NB4 (cell line): ENCODE measurements at regions not wholly inside any gene's neighbourhood (a gene's known extent, or its start where the extent isn't known, plus 50 kb on each side); places are given as distances from the start of the nearest gene placed in this dataset.

ENCODE experiments used
- MAX ChIP-seq: IDR thresholded peaks from 2 replicates; pipeline ENCODE4 v1.6.1; 2011; ENCODE audit warnings: low read depth, low read length
- MYC ChIP-seq: IDR thresholded peaks from 2 replicates; pipeline ENCODE4 v1.6.1; 2011; ENCODE audit warnings: low read depth, low read length
- POLR2A ChIP-seq: IDR thresholded peaks from 2 replicates; pipeline ENCODE4 v1.6.1; 2011; ENCODE audit warnings: mild to moderate bottlenecking; ENCODE audit not compliant: insufficient read length; ENCODE audit errors: extremely low read depth
- TF ChIP-seq, protein P1 (sequence below): IDR thresholded peaks from one replicate; pipeline ENCODE4 v1.5.1; 2012; ENCODE audit warnings: low read depth, low read length

DNA sequence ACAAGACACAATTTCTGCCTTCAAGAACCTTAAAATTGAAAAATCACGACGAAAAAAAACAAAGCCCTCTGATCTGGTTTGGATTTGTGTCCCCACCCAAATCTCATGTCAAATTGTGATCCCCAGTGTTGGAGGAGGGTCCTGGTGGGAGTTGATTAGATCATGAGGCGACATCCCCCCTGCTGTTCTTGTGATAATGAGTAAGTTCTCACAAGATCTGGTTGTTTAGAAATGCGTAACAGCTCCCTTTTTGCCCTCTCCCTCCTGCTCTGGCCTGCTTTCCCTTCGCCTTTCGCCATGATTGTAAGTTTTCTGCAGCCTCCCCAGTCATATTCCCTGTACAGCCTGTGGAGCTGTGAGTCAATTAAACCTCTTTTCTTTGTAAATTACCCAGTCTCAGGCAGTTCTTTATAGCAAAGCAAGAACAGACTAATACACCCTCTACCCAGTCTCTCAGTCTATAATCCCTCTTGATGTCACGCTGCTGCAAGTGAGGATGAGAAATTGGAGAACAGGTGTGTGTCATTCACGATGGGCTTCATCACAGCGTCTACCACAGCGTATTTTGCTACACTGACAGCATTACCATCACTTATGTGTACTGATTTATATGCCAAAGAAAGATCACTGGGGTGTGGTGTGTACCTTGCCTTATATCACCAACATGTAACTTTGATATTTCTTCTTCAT lies 330.7 kb downstream of the MTX2 start:
- TF ChIP-seq, protein P1, sequence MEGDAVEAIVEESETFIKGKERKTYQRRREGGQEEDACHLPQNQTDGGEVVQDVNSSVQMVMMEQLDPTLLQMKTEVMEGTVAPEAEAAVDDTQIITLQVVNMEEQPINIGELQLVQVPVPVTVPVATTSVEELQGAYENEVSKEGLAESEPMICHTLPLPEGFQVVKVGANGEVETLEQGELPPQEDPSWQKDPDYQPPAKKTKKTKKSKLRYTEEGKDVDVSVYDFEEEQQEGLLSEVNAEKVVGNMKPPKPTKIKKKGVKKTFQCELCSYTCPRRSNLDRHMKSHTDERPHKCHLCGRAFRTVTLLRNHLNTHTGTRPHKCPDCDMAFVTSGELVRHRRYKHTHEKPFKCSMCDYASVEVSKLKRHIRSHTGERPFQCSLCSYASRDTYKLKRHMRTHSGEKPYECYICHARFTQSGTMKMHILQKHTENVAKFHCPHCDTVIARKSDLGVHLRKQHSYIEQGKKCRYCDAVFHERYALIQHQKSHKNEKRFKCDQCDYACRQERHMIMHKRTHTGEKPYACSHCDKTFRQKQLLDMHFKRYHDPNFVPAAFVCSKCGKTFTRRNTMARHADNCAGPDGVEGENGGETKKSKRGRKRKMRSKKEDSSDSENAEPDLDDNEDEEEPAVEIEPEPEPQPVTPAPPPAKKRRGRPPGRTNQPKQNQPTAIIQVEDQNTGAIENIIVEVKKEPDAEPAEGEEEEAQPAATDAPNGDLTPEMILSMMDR = no peak
- TF ChIP-seq POLR2A (no peak), MYC (no peak), MAX (no peak)
